ENCODE measurements at regions not wholly inside any gene's neighbourhood (a gene's known extent, or its start where the extent isn't known, plus 50 kb on each side); places are given as distances from the start of the nearest gene placed in this dataset.

GRCh38 chr6:170178561-170179477 lies 112.1 kb downstream of the DLL1 start:
- TF ChIP-seq CTCF (IDR thresholded peaks at IDR 0.05) (peak in 1 of 7 experiments; percentile 40), POLR2A (IDR thresholded peaks at IDR 0.05) (peak in 1 of 3 donors; percentile 13)

All from body of pancreas (tissue), 4 donors.